ENCODE measurements at regions not wholly inside any gene's neighbourhood (a gene's known extent, or its start where the extent isn't known, plus 50 kb on each side); places are given as distances from the start of the nearest gene placed in this dataset.

DNA sequence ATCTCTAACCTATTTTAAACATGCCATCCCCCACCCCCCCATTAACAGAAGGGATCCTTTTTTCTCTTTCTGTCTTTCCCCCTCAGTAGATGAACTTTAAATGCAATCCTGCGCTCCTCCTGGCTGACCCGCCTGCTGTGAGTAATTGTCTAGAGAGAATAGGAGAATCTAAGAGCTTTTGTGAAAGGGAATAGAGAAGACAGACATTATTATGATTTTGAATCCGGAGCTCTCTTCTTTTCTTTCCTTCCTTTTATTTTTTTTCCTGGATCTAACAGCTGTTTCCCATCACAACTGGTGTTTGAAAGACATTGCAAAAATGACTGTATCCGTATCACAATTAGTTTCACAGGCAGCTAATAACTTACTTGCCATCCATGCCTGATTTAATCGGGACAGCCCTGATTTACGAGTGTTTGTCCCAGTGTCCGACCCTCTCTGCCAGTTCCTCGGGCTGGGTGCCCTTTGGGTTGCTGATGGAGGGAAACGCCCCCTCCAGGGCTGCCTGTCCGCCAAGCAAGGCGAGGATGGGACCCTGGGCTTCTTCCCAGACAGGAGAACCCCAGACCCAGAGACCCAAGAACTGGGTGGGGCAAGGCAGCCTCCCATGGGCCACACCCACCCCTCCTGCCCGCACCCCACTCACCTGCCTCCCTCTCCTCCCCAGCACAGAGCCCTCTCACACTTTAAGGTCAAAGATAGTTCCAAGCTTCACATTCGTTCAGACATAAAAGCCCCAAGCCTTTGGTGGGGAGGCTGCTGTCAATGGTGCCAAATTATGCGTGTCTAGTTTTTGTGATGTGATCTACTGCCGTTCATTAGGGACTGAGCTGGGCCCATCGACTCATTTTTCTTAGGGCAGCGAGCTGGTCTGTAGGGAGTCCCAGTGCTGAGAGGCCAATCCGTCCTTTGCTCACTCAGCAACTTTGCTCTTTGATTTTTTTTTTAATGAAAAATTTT lies 231.7 kb downstream of the ZNF516 start:
- TF ChIP-seq, protein P1, sequence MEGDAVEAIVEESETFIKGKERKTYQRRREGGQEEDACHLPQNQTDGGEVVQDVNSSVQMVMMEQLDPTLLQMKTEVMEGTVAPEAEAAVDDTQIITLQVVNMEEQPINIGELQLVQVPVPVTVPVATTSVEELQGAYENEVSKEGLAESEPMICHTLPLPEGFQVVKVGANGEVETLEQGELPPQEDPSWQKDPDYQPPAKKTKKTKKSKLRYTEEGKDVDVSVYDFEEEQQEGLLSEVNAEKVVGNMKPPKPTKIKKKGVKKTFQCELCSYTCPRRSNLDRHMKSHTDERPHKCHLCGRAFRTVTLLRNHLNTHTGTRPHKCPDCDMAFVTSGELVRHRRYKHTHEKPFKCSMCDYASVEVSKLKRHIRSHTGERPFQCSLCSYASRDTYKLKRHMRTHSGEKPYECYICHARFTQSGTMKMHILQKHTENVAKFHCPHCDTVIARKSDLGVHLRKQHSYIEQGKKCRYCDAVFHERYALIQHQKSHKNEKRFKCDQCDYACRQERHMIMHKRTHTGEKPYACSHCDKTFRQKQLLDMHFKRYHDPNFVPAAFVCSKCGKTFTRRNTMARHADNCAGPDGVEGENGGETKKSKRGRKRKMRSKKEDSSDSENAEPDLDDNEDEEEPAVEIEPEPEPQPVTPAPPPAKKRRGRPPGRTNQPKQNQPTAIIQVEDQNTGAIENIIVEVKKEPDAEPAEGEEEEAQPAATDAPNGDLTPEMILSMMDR (IDR thresholded peaks at IDR 0.05; ENCODE audit: low read depth, low read length) = no peak
- H3K4me3 ChIP-seq (ENCODE audit: low read depth, low read length) = no peak overlapping the region

DNA sequence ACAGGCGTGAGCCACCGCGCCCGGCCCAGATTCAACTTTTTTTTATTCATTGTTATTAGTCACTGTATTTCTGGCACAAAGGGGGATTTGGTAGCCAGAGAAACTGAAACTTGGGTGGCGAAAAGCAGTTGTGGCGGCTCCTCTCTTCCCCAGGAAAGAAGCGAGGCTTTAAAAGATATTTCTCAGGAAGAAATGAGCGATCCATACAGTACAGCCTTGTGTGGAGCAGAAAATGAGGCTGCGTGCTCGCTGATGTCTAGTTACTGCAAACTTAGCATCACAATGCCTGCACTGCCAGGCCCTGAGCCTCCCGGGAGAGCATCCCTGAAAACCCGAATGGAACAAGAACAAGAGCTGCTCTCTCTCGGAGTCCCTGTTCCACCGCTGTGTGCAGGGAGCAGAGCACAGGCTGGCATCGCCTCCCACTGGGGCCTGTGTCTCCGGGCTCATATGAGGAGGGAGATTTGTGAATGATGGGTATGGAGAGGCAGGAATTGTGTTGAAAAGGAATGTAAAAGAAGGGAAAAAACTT lies 234.0 kb downstream of the ZNF516 start:
- H3K4me3 ChIP-seq (ENCODE audit: low read depth, low read length) = no peak overlapping the region
- TF ChIP-seq, protein P1 (IDR thresholded peaks at IDR 0.05; ENCODE audit: low read depth, low read length) = no peak

DNA sequence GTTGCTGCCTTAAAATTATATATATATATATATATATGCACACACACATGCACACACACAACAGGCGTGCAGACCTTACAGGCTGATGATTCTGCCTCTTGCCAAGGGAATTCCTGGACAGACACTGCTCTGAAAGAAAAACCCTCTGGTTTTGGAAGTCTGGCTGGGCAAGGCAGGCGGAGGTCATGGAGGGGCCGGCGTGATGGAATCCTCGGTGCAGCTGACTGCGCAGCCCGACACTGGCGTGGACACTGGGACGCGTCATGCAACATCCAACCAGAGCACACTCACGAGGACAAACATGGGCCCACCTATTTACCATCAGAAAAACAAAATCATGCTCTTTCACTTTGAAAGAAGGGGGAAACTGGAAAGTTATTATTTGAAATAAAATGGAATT lies 235.3 kb downstream of the ZNF516 start:
- TF ChIP-seq, protein P1 (IDR thresholded peaks at IDR 0.05; ENCODE audit: low read depth, low read length) = no peak
- H3K4me3 ChIP-seq (ENCODE audit: low read depth, low read length) = no peak overlapping the region

DNA sequence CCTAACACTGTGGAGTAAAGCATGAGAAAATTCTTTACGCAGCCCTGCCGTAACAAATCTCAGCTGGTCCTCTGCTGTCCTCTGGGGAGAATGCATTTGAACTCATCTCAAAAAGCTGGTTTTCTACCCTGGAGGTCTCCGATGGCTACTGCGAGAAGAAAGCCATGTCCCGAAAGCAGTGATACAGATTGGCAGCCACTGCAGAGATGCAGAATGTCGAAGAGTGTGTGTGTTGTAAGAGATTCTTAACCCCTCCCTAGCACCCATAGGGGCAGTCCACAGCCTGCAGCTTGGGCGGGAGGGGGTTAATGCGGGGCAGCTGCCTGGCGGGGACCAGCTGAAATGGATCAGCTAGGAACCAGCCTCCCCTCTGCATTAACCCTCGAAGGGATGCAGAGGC lies 235.9 kb downstream of the ZNF516 start:
- no peak overlapping the region for H3K4me3 ChIP-seq (ENCODE audit: low read depth, low read length)
- TF ChIP-seq, protein P1 (IDR thresholded peaks at IDR 0.05; ENCODE audit: low read depth, low read length) = no peak

DNA sequence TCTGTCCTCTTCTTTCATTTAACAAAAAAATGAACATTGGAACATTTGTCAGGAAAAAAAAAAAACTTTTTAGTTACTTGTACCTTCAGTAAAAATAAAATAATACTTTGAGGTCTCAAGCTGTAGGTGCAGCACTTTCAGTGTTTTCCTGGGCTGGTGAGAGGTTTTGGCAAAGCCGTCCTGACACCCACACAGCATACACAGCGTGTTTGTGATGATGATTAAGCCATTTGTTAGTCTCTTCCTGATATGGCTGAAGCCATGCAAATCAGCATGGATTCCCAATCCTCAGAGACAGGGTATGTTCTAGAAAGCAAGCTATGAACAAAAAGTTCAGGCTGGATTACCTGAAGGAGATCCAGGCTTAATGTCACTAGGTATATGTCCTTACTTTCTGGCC lies 236.8 kb downstream of the ZNF516 start:
- H3K4me3 ChIP-seq (ENCODE audit: low read depth, low read length) = no peak overlapping the region
- TF ChIP-seq, protein P1 (IDR thresholded peaks at IDR 0.05; ENCODE audit: low read depth, low read length) = no peak

DNA sequence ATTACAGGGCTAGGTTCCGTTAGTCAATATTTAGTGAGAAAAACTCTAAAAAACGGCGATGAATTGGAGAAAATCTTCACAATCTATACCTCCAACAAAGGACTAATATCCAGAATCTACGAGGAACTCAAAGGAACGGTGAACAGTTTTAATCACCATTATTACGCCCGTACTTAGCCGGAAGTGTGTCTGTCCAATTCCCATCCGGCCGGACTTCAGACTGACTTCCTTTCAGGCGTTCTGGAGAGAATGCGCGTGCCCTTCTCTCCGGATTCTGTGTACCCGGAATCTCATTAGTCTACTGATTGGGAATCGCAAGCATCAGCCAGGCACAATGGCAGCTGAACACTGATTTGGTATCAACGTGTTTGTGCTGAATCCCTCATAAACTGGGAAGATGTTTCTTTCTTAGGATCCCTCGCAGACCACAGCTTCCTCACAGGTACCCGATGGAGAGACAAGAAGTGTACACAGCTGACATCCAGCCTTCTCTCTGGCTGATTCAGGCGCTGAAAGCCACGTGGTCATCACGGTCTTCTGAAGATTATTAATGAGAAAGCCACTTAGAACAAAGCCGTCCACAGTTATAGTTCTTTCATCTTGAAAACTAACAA lies 239.9 kb downstream of the ZNF516 start:
- no peak overlapping the region for H3K4me3 ChIP-seq (ENCODE audit: low read depth, low read length)
- TF ChIP-seq, protein P1 (IDR thresholded peaks at IDR 0.05; ENCODE audit: low read depth, low read length) = no peak

DNA sequence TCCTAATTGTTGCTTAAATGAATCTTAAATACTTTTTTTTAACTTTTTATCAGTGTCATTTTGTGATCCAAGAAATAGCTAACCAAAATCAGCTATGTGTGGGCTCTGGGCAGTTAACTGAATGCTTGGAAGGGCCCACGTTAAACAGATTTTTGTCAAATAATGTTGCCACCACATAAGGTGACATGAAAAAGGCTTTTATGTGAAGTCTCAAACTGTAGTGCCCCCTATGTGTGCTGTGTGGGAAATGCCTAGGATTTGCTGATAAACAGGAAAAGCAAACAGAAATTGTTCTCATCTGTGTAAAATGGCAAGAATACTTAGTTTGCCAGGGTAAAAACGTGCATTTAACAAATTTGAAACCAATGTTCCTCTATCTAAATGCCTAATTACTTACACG lies 242.2 kb downstream of the ZNF516 start:
- TF ChIP-seq, protein P1 (IDR thresholded peaks at IDR 0.05; ENCODE audit: low read depth, low read length) = peak; percentile 7; the same call in 1 of the 2 replicates
- H3K4me3 ChIP-seq (ENCODE audit: low read depth, low read length) = no peak overlapping the region
